ENCODE measurements at regions not wholly inside any gene's neighbourhood (a gene's known extent, or its start where the extent isn't known, plus 50 kb on each side); places are given as distances from the start of the nearest gene placed in this dataset.

GRCh38 chr7:46719616-46720015, 798.5 kb upstream of the IGFBP3 start:
- Histone ChIP-seq H3K4me2 (no peak overlapping the region), H3F3A (replicated peaks; ENCODE audit: low read depth) (no peaks in the 10 kb centered on the region), H3K27ac (ENCODE audit: low read depth) (no peak overlapping the region), H4K20me1 (replicated peaks; ENCODE audit: insufficient read depth) (no peaks in the 10 kb centered on the region), H3K27me3 (ENCODE audit: insufficient read depth) (no peaks in the 10 kb centered on the region), H3K4me3 (no peak overlapping the region), H3K79me2 (replicated peaks; ENCODE audit: insufficient read depth) (no peaks in the 10 kb centered on the region), H3K4me1 (ENCODE audit: insufficient read depth) (no peaks in the 10 kb centered on the region), H3K9me2 (ENCODE audit: insufficient read depth) (no peaks in the 10 kb centered on the region; the same call in 1 of the 2 replicates), H2AFZ (no peak overlapping the region), H3K36me3 (ENCODE audit: insufficient read depth) (no peaks in the 10 kb centered on the region)
- Mint-ChIP-seq H3K9me3 (no peaks in the 10 kb centered on the region), H3K27ac (no peak overlapping the region), H3K4me1 (no peaks in the 10 kb centered on the region), H3K4me3 (no peak overlapping the region), H3K36me3 (ENCODE audit: low read depth) (no peaks in the 10 kb centered on the region), H3K27me3 (ENCODE audit: insufficient read depth, low read depth, poor library complexity) (peaks cover 3% of the 10 kb centered on the region)
- ATAC-seq (no peak), DNase-seq (ENCODE audit: low spot score) (no peak)
- TF ChIP-seq POLR2AphosphoS5 (IDR thresholded peaks at IDR 0.05; ENCODE audit: low read depth) = no peak
- no peak for TF ChIP-seq ZNF331 (CRISPR knock-in tag; IDR thresholded peaks at IDR 0.05; ENCODE audit: low read depth)
- no peak for TF ChIP-seq ETS1 (IDR thresholded peaks at IDR 0.05)
- TF ChIP-seq CREB1 (CRISPR knock-in tag; IDR thresholded peaks at IDR 0.05; ENCODE audit: low read depth) = no peak
- TF ChIP-seq REST (IDR thresholded peaks at IDR 0.05; ENCODE audit: unreplicated experiment) = no peak
- no peak for TF ChIP-seq ZNF462 (CRISPR knock-in tag; IDR thresholded peaks at IDR 0.05)
- TF ChIP-seq NANOG (IDR thresholded peaks at IDR 0.05; ENCODE audit: borderline replicate concordance) = no peak
- no peak for TF ChIP-seq EZH2phosphoT487 (IDR thresholded peaks at IDR 0.05; ENCODE audit: unreplicated experiment)
- no peak for TF ChIP-seq JUNB (IDR thresholded peaks at IDR 0.05; ENCODE audit: unreplicated experiment)
- no peak for TF ChIP-seq CTCF (conservative IDR thresholded peaks at IDR 0.05; ENCODE audit: low read depth in 2 of 2)
- TF ChIP-seq EZH2 (IDR thresholded peaks at IDR 0.05; ENCODE audit: low read depth, unreplicated experiment) = no peak
- no peak for TF ChIP-seq STAT1 (IDR thresholded peaks at IDR 0.05; ENCODE audit: unreplicated experiment)
- TF ChIP-seq ZNF114 (CRISPR knock-in tag; IDR thresholded peaks at IDR 0.05) = no peak
